SJCRH30 (cell line): ENCODE measurements at regions not wholly inside any gene's neighbourhood (a gene's known extent, or its start where the extent isn't known, plus 50 kb on each side); places are given as distances from the start of the nearest gene placed in this dataset.

Experiments
- DNase-seq, 2 experiments: peaks; one replicate each; pipeline ENCODE4 v3.0.0-alpha.2; 2015 to 2020
- H3K27ac ChIP-seq: fragments of 250-450 bp; sonication (Bioruptor Pico); 2 replicates; pipeline ENCODE4 v1.5.1; 2020; ENCODE audit warnings: mild to moderate bottlenecking, moderate library complexity
- H3K27me3 ChIP-seq: fragments of 250-450 bp; sonication (Bioruptor Pico); 2 replicates; pipeline ENCODE4 v1.5.1; 2020; ENCODE audit warnings: mild to moderate bottlenecking, moderate library complexity
- H3K36me3 ChIP-seq: fragments of 250-450 bp; sonication (Bioruptor Pico); 2 replicates; pipeline ENCODE4 v1.5.1; 2020; ENCODE audit warnings: mild to moderate bottlenecking, moderate library complexity
- H3K4me1 ChIP-seq: fragments of 250-450 bp; sonication (Bioruptor Pico); 2 replicates; pipeline ENCODE4 v1.5.1; 2020; ENCODE audit warnings: mild to moderate bottlenecking, moderate library complexity
- H3K4me3 ChIP-seq: fragments of 250-450 bp; sonication (Bioruptor Pico); 2 replicates; pipeline ENCODE4 v1.5.1; 2020; ENCODE audit warnings: mild to moderate bottlenecking, moderate library complexity
- H3K9me3 ChIP-seq: fragments of 250-450 bp; sonication (Bioruptor Pico); replicated peaks from 2 replicates; pipeline ENCODE4 v1.5.1; 2020; ENCODE audit warnings: mild to moderate bottlenecking, moderate library complexity

GRCh38 chr2:14417551-14417950, 215.0 kb upstream of the LRATD1 start:
- Histone ChIP-seq H3K36me3 (no peaks in the 10 kb centered on the region), H3K27me3 (peaks cover 3% of the 10 kb centered on the region; the same call in 1 of the 2 replicates), H3K4me1 (no peaks in the 10 kb centered on the region), H3K4me3 (no peak overlapping the region), H3K27ac (no peak overlapping the region), H3K9me3 (no peaks in the 10 kb centered on the region)
- no peak for DNase-seq

- no peaks in the 10 kb centered on the region for H3K36me3 ChIP-seq
- no peaks in the 10 kb centered on the region for H3K4me1 ChIP-seq
- H3K4me3 ChIP-seq: no peak overlapping the region
- no peak for DNase-seq
- H3K27ac ChIP-seq: no peak overlapping the region
- H3K27me3 ChIP-seq: peaks cover 3% of the 10 kb centered on the region; the same call in 1 of the 2 replicates
- no peaks in the 10 kb centered on the region for H3K9me3 ChIP-seq
These were observed 214.4 kb upstream of the LRATD1 start for GRCh38 chr2:14418115-14418514.

- DNase-seq: no peak
- Histone ChIP-seq H3K4me1 (no peaks in the 10 kb centered on the region), H3K9me3 (no peaks in the 10 kb centered on the region), H3K27me3 (peaks cover 3% of the 10 kb centered on the region; the same call in 1 of the 2 replicates), H3K4me3 (no peak overlapping the region), H3K36me3 (no peaks in the 10 kb centered on the region), H3K27ac (no peak overlapping the region)
These were observed 211.7 kb upstream of the LRATD1 start for GRCh38 chr2:14420851-14421250.

GRCh38 chr2:14422426-14422825, 210.1 kb upstream of the LRATD1 start:
- H3K4me1 ChIP-seq: no peaks in the 10 kb centered on the region
- DNase-seq: no peak
- peaks cover 3% of the 10 kb centered on the region; the same call in 1 of the 2 replicates for H3K27me3 ChIP-seq
- H3K36me3 ChIP-seq: no peaks in the 10 kb centered on the region
- H3K27ac ChIP-seq: no peak overlapping the region
- H3K9me3 ChIP-seq: no peaks in the 10 kb centered on the region
- no peak overlapping the region for H3K4me3 ChIP-seq

GRCh38 chr2:14423145-14423906, 209.2 kb upstream of the LRATD1 start:
- no peaks in the 10 kb centered on the region for H3K4me1 ChIP-seq
- peaks cover 3% of the 10 kb centered on the region; the same call in 1 of the 2 replicates for H3K27me3 ChIP-seq
- no peak overlapping the region for H3K27ac ChIP-seq
- no peaks in the 10 kb centered on the region for H3K36me3 ChIP-seq
- DNase-seq: no peak
- H3K4me3 ChIP-seq: no peak overlapping the region
- H3K9me3 ChIP-seq: no peaks in the 10 kb centered on the region

GRCh38 chr2:14424478-14425390, 207.8 kb upstream of the LRATD1 start:
- no peak overlapping the region for H3K27ac ChIP-seq
- no peaks in the 10 kb centered on the region for H3K9me3 ChIP-seq
- H3K27me3 ChIP-seq: peaks cover 3% of the 10 kb centered on the region; the same call in 1 of the 2 replicates
- no peaks in the 10 kb centered on the region for H3K36me3 ChIP-seq
- no peaks in the 10 kb centered on the region for H3K4me1 ChIP-seq
- H3K4me3 ChIP-seq: no peak overlapping the region
- no peak for DNase-seq

GRCh38 chr2:14425869-14426268, 206.6 kb upstream of the LRATD1 start:
- H3K27ac ChIP-seq: no peak overlapping the region
- peaks cover 3% of the 10 kb centered on the region; the same call in 1 of the 2 replicates for H3K27me3 ChIP-seq
- H3K4me3 ChIP-seq: no peak overlapping the region
- DNase-seq: no peak
- no peaks in the 10 kb centered on the region for H3K9me3 ChIP-seq
- H3K36me3 ChIP-seq: no peaks in the 10 kb centered on the region
- H3K4me1 ChIP-seq: no peaks in the 10 kb centered on the region

GRCh38 chr2:14428056-14428455, 204.5 kb upstream of the LRATD1 start:
- Histone ChIP-seq H3K36me3 (no peaks in the 10 kb centered on the region), H3K27me3 (no peaks in the 10 kb centered on the region), H3K9me3 (no peaks in the 10 kb centered on the region), H3K4me3 (no peak overlapping the region), H3K27ac (no peak overlapping the region), H3K4me1 (no peaks in the 10 kb centered on the region)
- DNase-seq: no peak

- Histone ChIP-seq H3K27me3 (no peaks in the 10 kb centered on the region), H3K9me3 (no peaks in the 10 kb centered on the region), H3K27ac (no peak overlapping the region), H3K4me3 (no peak overlapping the region), H3K36me3 (no peaks in the 10 kb centered on the region), H3K4me1 (no peaks in the 10 kb centered on the region)
- no peak for DNase-seq
These were observed 198.5 kb upstream of the LRATD1 start for GRCh38 chr2:14433946-14434495.

- no peaks in the 10 kb centered on the region for H3K9me3 ChIP-seq
- no peaks in the 10 kb centered on the region for H3K4me1 ChIP-seq
- H3K36me3 ChIP-seq: no peaks in the 10 kb centered on the region
- no peak overlapping the region for H3K4me3 ChIP-seq
- no peak overlapping the region for H3K27ac ChIP-seq
- DNase-seq: no peak
- no peaks in the 10 kb centered on the region for H3K27me3 ChIP-seq
These were observed 186.8 kb upstream of the LRATD1 start for GRCh38 chr2:14445670-14446069.

GRCh38 chr2:14448340-14448739, 184.2 kb upstream of the LRATD1 start:
- Histone ChIP-seq H3K27ac (no peak overlapping the region), H3K4me3 (no peak overlapping the region), H3K9me3 (no peaks in the 10 kb centered on the region), H3K27me3 (no peaks in the 10 kb centered on the region), H3K36me3 (no peaks in the 10 kb centered on the region), H3K4me1 (no peaks in the 10 kb centered on the region)
- no peak for DNase-seq

- Histone ChIP-seq H3K4me1 (no peaks in the 10 kb centered on the region), H3K36me3 (no peaks in the 10 kb centered on the region), H3K27me3 (no peaks in the 10 kb centered on the region), H3K9me3 (no peaks in the 10 kb centered on the region), H3K4me3 (no peak overlapping the region), H3K27ac (no peak overlapping the region)
- DNase-seq: no peak
These were observed 181.2 kb upstream of the LRATD1 start for GRCh38 chr2:14451312-14451711.

GRCh38 chr2:14454202-14454601, 178.3 kb upstream of the LRATD1 start:
- Histone ChIP-seq H3K27ac (no peak overlapping the region), H3K4me1 (no peaks in the 10 kb centered on the region)
- DNase-seq: no peak

GRCh38 chr2:14459786-14460325, 172.7 kb upstream of the LRATD1 start:
- Histone ChIP-seq H3K27me3 (no peaks in the 10 kb centered on the region), H3K4me1 (no peaks in the 10 kb centered on the region), H3K4me3 (no peak overlapping the region), H3K27ac (no peak overlapping the region), H3K36me3 (no peaks in the 10 kb centered on the region), H3K9me3 (no peaks in the 10 kb centered on the region)
- no peak for DNase-seq

More at GRCh38 chr2:14454202-14454601, 178.3 kb upstream of the LRATD1 start:
- Histone ChIP-seq H3K36me3 (no peaks in the 10 kb centered on the region), H3K27me3 (no peaks in the 10 kb centered on the region), H3K4me3 (no peak overlapping the region), H3K9me3 (no peaks in the 10 kb centered on the region)

GRCh38 chr2:14475994-14476393, 156.5 kb upstream of the LRATD1 start:
- no peak overlapping the region for H3K27ac ChIP-seq
- DNase-seq: no peak
- no peaks in the 10 kb centered on the region for H3K9me3 ChIP-seq
- no peaks in the 10 kb centered on the region for H3K27me3 ChIP-seq
- no peak overlapping the region for H3K4me3 ChIP-seq
- H3K4me1 ChIP-seq: no peaks in the 10 kb centered on the region
- no peaks in the 10 kb centered on the region for H3K36me3 ChIP-seq
